Stomach (tissue), 4 donors: ENCODE measurements at regions not wholly inside any gene's neighbourhood (a gene's known extent, or its start where the extent isn't known, plus 50 kb on each side); places are given as distances from the start of the nearest gene placed in this dataset.
"Not testable (repeated sequence)": the region's sequence is repeated elsewhere in the genome, so short reads cannot be mapped to it uniquely, and the experiment has no call there.

Experiments
- CTCF ChIP-seq, 7 experiments: fragments of 450-650 bp in 4 of 7; fragments of 200-600 bp in 3 of 7; sonication (generic) in 3 of 7; IDR thresholded peaks; one replicate each; pipeline ENCODE4 v1.5.1; 2016 to 2019; ENCODE audit warnings: antibody characterized with exemption in 7 of 7, control low read depth in 2 of 7, mild to moderate bottlenecking in 1 of 7
- EP300 ChIP-seq: sonication (generic); formaldehyde crosslinking; IDR thresholded peaks from one replicate; pipeline ENCODE4 v1.6.1; 2017; ENCODE audit warnings: antibody characterized with exemption
- POLR2A ChIP-seq, 4 donors: fragments of 450-650 bp; IDR thresholded peaks; one replicate each; pipeline ENCODE4 v1.6.1; 2016; ENCODE audit warnings: antibody characterized with exemption in 4 of 4, control low read depth in 2 of 4, mild to moderate bottlenecking in 1 of 4, moderate library complexity in 1 of 4
- POLR2AphosphoS5 ChIP-seq, 3 donors: sonication (generic); formaldehyde crosslinking; IDR thresholded peaks; one replicate each; pipeline ENCODE4 v1.6.1; 2016; ENCODE audit warnings: antibody characterized with exemption in 3 of 3

DNA sequence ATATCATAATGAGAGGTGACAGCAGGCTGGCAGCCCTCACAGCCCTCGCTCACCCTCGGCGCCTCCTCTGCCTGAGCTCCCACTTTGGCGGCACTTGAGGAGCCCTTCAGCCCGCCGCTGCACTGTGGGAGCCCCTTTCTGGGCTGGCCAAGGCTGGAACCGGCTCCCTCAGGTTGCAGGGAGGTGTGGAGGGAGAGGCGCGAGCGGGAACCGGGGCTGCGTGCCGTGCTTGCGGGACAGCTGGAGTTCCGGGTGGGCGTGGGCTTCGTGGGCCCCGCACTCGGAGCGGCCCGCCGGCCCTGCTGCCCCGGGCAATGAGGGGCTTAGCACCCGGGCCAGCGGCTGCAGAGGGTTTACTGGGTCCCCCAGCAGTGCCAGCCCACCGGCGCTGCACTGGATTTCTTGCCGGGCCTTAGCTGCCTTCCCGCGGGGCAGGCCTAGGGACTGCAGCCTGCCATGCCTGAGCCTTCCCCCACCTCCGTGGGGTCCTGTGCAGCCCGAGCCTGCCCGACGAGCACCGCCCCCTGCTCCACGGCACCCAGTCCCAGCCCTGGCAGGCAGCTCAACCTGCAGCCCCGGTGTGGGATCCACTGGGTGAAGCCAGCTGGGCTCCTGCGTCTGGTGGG, 147.7 kb downstream of the TLR4 start:
- not testable (repeated sequence) for TF ChIP-seq CTCF (IDR thresholded peaks at IDR 0.05); POLR2A (IDR thresholded peaks at IDR 0.05); POLR2AphosphoS5 (IDR thresholded peaks at IDR 0.05); EP300
